ENCODE measurements at regions not wholly inside any gene's neighbourhood (a gene's known extent, or its start where the extent isn't known, plus 50 kb on each side); places are given as distances from the start of the nearest gene placed in this dataset.
"Not testable (repeated sequence)": the region's sequence is repeated elsewhere in the genome, so short reads cannot be mapped to it uniquely, and the experiment has no call there.

GRCh38 chr2:122706757-122707223 is 951.3 kb downstream of the TSN start:
- no peak for DNase-seq (ENCODE audit: low spot score)

DNA sequence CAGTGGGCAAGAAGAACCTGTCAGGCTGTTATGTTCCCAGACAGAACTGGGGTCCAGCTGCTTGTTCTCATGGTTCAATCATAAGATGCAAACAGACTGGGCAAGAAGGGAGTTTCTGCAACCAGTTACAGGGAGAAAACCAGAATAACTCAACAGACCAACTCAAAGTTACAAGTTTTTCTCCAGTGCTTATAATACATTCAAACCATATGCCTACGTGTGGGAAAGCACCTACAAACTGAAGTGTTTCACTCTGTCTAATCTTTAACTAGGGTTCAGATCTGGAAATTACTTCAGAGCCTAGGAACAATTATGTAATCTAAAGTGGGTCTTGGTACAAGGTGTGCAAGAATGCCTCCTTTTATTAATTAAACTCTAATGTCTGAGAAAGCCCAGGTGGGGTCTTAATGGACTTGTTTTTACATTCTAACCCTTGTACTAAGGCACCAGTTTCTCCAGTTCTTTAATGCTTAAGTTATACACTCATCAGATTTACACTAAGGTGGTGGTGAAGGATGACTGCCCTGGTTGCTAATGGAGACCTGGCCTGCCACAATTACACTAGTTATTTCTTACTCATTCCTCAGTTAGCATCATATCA is 951.9 kb downstream of the TSN start:
- DNase-seq (ENCODE audit: low spot score), result no peak

GRCh38 chr2:122710049-122710448 is 954.6 kb downstream of the TSN start:
- DNase-seq (ENCODE audit: low spot score), result no peak

DNA sequence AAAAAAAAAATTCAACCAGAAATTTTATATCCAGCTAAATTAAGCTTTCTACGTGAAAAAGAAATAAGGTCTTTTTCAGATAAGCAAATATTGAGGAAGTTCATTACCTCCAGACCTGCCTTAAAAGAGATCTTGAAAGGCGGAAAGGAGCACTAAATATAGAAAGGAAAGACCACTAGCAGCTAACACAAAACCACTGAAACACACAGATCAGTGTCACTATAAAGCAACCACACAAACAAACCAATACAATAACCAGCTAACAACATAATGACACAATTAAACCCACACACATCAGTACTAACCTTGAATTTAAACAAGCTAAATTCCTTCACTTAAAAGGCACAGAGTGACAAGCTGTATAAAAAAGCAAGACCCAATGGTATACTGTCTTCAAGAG is 958.3 kb downstream of the TSN start:
- no peak for DNase-seq (ENCODE audit: low spot score)

- DNase-seq (ENCODE audit: low spot score), result not testable (repeated sequence)
Observed at GRCh38 chr2:122720822-122721221, 965.4 kb downstream of the TSN start.

DNA sequence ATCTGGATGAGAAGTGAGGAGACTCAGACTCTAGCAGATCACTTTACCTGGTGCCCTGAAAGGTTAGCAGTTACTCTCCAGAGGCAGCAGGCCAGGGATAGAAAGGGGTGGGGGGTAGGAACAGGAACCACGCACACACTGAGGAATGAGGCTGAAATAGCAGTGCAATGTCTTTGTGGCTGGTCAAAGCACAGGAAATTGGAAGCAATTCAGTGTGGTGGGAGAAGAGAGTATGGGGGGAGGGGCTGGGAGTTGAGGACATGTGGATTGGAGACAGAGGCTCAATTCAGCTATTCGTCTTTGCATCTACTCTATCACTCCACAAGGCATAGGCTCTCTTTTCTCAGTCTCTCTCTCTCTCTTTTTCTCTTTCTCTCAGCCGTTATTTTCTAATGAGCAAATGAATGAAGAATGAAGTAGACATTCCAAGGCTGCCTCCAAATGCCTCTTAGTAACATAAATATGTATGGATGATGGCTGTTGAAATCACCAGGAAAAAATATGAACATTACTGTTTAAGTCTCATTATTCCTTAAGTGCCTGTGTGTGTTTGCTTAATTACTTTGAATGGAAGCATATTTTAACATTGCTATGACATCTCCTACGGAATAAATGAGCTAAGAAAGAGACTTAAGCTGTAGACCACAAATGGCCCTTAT is 979.4 kb downstream of the TSN start:
- DNase-seq (ENCODE audit: low spot score), result no peak

DNA sequence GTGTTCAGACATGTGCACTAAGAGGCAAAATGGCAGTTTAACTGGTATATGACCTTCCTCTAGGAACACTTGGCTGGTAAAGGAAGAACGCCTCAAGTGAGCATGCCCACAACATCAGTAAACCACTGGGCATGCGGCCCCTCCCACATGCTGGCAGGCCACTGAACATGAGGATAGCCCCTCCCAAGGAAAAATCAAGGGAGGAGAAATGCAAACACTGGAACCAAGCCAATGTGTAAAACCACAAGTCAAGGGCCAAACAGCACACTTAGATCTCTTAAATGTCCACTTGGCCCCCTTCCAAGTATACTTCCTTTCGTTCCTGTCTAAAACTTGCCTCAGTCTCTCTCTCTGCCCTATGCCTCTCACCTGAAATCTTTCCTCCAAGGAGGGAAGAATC is 980.8 kb downstream of the TSN start:
- DNase-seq (ENCODE audit: low spot score), result no peak

DNA sequence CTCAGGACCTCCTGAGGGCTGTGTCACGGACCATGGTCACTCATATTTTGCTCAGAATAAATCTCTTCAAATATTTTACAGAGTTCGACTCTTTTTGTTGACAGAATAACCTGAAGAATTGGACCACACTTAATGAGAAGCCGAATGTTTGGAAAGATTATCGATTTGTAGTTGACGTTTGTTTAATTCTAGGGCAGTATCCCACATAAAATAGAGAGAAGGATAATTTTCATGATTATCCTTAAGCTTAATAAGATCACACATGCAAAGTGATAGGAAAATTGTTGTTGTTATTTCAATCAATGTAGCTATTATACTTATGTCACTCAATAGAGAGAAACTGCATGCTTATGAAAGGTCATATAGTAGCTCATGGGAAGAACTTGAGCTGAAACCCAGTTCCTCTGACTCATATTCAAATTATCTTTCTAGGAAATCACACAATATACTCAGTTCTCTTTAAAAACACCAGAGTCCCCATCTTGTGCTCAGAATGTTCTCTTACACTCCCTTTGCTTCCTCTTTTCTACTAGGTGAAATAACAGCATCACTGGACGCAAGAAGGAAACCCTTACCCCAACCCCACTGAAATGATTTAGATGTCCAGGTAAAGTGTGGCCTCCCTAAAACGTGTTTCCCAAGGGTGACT is 982.1 kb downstream of the TSN start:
- DNase-seq (ENCODE audit: low spot score), result no peak

DNA sequence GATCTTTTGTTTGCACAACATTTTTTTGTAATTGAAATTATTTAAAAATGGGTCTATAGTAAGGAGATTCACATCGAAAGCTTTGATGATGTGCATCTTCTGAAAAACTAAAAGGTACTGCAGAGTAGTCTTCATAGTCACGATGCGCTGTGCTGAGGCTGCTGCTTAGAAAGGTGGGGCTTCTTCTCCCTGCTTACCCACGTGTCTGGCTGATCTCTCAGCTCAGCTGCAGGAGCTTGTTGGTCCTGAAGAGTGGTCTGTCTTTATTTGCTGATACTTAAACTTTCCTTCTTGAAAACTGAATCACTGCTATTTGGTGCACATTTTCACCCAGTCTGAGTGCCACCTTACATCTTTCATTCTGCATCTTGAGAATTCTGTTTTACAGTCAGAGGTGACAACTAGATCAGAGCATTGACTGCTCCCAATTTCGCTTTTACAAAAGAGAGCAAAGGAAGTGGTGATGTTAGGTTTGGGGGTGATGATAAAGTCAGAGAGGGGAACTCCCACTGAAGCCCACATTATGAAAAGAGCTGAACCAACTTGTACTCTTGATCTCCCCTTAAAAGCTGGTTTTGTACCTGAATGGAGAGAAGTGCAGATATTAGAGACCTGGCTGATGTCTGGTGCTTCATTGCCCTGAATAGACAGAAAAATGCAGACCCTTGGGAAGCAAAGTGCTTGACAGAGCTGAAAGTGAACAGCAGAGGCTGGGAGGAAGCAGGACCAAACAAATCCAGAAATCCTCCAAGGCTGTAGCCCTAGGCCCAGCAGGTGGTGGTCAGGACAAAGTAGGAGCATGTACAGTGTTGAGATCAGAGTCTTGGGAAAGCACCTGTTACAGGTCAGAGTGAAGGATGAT is 984.5 kb downstream of the TSN start:
- no peak for DNase-seq (ENCODE audit: low spot score)

GRCh38 chr2:122740594-122740948 is 985.1 kb downstream of the TSN start:
- no peak for DNase-seq (ENCODE audit: low spot score)

DNA sequence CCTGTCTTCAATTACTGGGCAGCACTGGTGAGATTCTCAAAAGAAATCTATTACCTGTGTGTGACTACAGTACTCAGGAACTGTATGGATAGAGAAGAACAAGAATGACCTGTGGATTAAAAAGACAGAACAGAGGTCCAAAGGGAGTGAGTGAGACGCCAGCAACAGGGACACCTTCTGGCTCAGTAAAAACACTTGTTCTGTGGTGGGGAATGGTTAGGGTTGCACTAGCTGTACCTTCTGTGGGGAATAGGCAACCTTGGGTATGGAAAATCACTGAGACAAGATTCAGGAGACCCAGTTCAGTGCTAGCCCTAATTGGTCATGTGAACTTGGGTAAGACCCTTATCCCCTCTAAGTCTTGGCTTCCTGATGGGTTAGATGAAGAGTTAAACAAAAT is 986.0 kb downstream of the TSN start:
- no peak for DNase-seq (ENCODE audit: low spot score)

DNA sequence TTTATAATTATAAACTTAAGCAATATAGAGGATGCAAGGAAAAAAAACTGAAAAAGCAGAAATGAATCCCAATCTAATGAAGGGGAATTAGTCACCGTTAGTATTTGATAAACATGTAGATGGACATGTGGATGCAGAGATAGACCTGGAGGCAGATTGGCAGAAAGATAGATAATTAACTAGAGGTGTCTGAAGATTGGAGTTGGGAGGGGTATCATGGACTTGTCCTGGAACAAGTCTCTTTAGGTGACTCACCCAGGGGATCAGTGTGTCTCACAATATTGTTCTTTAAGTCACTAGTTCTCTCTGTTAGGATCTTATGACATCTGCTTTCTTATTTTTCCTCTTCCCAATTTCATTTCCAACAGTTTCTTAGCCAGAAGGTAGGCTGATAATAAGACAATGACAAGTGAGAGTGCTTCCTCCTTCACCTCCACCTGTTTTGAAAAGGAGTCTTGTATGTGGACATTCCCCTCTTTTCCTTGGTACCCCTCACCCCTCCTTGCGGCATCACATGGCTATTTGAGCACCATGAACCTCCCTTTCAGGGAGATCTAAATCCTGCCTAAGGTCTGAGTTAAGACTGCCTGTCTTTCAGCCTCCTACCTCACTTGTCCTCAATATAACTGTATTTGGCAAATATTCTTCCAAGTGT is 987.7 kb downstream of the TSN start:
- DNase-seq (ENCODE audit: low spot score), result no peak

DNA sequence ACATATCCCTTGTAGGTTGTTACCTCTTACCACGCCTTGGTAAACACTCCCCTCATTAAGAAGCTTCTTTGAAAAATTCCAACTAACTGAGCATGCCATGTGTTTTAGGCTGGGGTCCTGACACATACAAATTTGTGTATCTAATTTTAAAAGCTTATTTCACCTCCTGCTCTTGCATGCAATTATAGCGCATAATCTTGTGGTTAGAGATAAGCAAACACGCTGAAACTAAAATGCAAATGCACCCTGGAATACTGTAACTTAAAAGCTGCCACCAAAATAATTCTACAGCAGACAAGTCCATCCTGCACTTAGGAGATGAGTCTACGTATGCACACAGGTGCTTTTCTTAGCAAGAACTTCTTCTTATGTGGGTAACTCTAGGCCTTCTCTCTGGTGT is 990.2 kb downstream of the TSN start:
- no peak for DNase-seq (ENCODE audit: low spot score)

DNA sequence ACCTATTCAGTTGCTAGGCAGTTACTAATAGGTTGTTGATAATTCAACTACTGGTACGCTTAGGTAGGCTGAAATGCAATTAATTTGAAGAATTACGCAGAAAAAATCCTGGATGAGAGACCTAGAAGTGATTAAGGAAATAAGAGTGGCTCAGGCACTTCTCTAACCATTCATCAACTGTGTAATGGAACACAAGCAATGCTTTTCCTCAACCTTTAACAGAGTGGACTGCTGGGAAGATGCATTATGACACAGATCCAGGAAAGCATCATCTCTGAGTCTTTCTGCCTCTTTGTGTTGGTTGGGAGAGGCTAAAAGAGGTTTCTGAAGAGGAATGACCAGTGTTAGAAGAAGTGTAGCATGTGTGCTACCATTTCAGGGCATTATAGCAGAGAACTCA is 992.2 kb downstream of the TSN start:
- no peak for DNase-seq (ENCODE audit: low spot score)

- DNase-seq (ENCODE audit: low spot score), result no peak
Observed at GRCh38 chr2:122748552-122749011, 993.1 kb downstream of the TSN start.

DNA sequence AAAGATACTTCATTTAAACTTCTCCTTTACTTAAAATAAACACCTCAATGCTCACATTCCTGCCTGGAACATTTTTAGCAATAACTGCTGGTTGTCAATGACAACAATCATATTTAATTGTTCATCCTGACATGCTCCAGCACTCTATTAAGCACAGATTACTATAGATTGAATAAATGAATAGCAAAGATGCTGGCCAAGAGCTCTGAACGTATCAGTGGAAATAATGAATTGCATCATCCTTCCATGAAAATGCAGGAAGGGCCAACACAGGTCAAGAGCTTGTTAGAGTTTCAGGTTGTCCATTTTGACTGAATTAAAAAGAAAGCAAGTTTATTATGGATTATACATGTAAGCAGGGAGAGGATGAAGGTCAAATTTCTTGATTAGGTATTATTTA is 994.0 kb downstream of the TSN start:
- DNase-seq (ENCODE audit: low spot score), result no peak

- no peak for DNase-seq (ENCODE audit: low spot score)
Observed at GRCh38 chr2:122750095-122750494, 994.6 kb downstream of the TSN start.

DNA sequence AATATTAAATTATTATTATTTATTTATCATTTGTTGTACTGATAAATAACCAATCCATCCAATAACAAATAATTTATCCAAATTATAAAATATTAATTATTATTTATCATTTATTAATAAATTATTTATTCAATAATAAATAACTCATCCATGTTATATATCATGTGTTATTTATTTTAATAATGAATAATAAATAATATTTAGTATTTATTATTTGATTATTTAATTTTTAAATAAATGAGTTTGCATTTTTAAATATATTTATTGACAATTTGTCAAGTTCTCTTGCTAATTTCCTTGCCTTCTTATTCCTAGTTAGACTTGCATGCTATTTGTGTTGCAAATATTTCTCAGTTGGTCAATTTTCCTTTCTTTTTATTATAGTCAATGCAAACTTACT is 995.4 kb downstream of the TSN start:
- DNase-seq (ENCODE audit: low spot score), result no peak

- no peak for DNase-seq (ENCODE audit: low spot score)
Observed at GRCh38 chr2:122753336-122753735, 997.9 kb downstream of the TSN start.

GRCh38 chr2:122754561-122754960 is 999.1 kb downstream of the TSN start:
- no peak for DNase-seq (ENCODE audit: low spot score)

- DNase-seq (ENCODE audit: low spot score), result no peak
Observed at GRCh38 chr2:122755281-122755780, 999.9 kb downstream of the TSN start.

GRCh38 chr2:122758967-122759366 is 1003.5 kb downstream of the TSN start:
- no peak for DNase-seq (ENCODE audit: low spot score)

All from ureter (tissue), 1 donor.